ENCODE measurements at regions not wholly inside any gene's neighbourhood (a gene's known extent, or its start where the extent isn't known, plus 50 kb on each side); places are given as distances from the start of the nearest gene placed in this dataset.

DNA sequence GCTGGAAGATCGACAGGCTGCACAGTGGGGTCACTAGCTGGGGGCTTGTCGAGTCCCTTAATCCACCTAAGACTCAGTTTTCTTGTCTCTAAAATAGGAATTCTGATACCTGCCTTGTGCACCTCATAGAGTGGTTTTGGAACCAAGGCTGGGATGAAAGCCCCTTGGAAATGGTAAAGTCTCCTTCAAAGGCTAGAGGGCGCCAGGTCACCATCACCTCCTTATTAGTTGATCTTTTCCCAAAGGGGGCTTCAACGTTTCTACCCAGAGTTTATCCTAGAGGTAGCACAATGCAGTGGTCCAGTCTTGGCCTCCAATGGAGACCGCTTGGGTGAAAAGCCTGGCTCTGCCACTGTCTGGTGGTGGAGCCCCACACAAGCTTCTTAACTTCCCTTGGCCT lies 158.2 kb downstream of the AIPL1 start:
- WGBS, 2 donors: 55 to 60% methylated on average over 5 of the region's 5 CpGs
- intact Hi-C loops (cut with DNase I; ENCODE audit: low total_unique reads): no loop called here
- no peak for TF ChIP-seq POLR2A (IDR thresholded peaks at IDR 0.05)
- TF ChIP-seq, protein P1, sequence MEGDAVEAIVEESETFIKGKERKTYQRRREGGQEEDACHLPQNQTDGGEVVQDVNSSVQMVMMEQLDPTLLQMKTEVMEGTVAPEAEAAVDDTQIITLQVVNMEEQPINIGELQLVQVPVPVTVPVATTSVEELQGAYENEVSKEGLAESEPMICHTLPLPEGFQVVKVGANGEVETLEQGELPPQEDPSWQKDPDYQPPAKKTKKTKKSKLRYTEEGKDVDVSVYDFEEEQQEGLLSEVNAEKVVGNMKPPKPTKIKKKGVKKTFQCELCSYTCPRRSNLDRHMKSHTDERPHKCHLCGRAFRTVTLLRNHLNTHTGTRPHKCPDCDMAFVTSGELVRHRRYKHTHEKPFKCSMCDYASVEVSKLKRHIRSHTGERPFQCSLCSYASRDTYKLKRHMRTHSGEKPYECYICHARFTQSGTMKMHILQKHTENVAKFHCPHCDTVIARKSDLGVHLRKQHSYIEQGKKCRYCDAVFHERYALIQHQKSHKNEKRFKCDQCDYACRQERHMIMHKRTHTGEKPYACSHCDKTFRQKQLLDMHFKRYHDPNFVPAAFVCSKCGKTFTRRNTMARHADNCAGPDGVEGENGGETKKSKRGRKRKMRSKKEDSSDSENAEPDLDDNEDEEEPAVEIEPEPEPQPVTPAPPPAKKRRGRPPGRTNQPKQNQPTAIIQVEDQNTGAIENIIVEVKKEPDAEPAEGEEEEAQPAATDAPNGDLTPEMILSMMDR (IDR thresholded peaks at IDR 0.05): no peak
- no peaks in the 10 kb centered on the region for H3K4me1 ChIP-seq
- DNase-seq: no peak
- no peak overlapping the region for H3K4me3 ChIP-seq
- H3K9me3 ChIP-seq: no peaks in the 10 kb centered on the region
- H3K27me3 ChIP-seq: no peaks in the 10 kb centered on the region
- no peaks in the 10 kb centered on the region for H3K36me3 ChIP-seq (ENCODE audit: low read depth, missing control alignments)
- H3K27ac ChIP-seq: no peak overlapping the region

DNA sequence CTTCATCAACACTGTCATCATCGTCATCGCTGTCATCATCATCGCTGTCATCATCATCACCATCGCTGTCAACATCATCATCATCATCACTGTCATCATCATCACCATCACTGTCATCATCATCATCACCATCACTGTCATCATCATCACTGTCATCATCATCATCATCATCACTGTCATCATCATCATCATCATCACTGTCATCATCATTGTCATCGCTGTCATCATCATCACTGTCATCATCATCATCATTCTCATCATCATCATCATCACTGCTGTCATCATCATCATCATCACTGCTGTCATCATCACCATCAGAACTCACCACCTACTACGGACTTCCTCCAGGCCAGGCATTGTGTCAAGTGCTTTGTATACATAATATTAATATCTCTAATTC lies 160.6 kb downstream of the AIPL1 start:
- DNase-seq: no peak
- no peak overlapping the region for H3K27ac ChIP-seq
- no peaks in the 10 kb centered on the region for H3K36me3 ChIP-seq (ENCODE audit: low read depth, missing control alignments)
- WGBS, 2 donors: 69 to 83% methylated on average over 6 of the region's 6 CpGs
- no peak overlapping the region for H3K4me3 ChIP-seq
- no peaks in the 10 kb centered on the region for H3K27me3 ChIP-seq
- intact Hi-C loops (cut with DNase I; ENCODE audit: low total_unique reads): no loop called here
- H3K9me3 ChIP-seq: no peaks in the 10 kb centered on the region
- H3K4me1 ChIP-seq: no peaks in the 10 kb centered on the region
- no peak for TF ChIP-seq POLR2A (IDR thresholded peaks at IDR 0.05)
- TF ChIP-seq, protein P1 (IDR thresholded peaks at IDR 0.05): no peak

DNA sequence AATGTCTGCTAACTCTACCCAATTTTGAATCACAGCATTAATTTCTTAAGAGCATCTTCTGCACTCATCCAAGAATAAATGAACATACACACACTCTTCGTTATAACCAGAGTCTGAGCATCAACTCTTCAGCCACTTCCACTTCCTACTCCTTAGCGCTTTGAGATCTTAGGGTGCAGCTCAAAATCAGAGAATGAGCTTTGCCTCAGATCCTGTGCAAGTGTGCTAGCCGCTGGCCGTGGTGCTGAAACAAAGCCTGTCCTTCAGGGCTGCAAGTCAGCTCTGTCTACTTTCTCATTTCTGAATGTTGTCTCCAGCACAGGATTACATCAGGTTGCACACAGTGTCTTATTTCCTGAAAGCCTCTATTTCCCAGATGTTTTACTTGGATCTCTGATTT lies 165.4 kb downstream of the AIPL1 start:
- Histone ChIP-seq H3K9me3 (no peaks in the 10 kb centered on the region), H3K27ac (no peak overlapping the region), H3K4me3 (no peak overlapping the region), H3K27me3 (no peaks in the 10 kb centered on the region), H3K4me1 (no peaks in the 10 kb centered on the region), H3K36me3 (ENCODE audit: low read depth, missing control alignments) (no peaks in the 10 kb centered on the region)
- WGBS, 2 donors: 14 to 20% methylated on average over 4 of the region's 4 CpGs
- TF ChIP-seq, protein P1 (IDR thresholded peaks at IDR 0.05): no peak
- TF ChIP-seq POLR2A (IDR thresholded peaks at IDR 0.05): no peak
- intact Hi-C loops (cut with DNase I; ENCODE audit: low total_unique reads): no loop called here
- DNase-seq: peak; percentile 52

GRCh38 chr17:6261466-6261865 lies 173.5 kb downstream of the AIPL1 start:
- DNase-seq: no peak

DNA sequence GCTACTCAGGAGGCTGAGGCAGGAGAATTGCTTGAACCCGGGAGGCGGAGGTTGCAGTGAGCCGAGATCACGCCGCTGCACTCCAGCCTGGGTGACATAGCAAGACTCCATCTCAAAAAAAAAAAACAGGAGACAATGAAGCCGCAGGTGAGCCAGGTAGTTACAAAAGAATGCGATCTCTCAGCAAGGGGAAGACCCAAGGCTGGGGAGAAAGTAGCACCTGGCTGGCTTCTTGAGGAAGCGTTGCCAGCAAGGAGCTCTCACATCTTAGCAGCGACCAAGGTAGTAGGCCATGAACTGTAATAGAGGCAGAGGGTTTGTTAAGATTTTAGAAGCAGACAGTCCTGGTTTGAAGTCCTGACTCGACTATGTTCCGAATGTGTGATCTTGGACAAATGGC lies 175.0 kb downstream of the AIPL1 start:
- Histone ChIP-seq H3K27me3 (no peaks in the 10 kb centered on the region), H3K27ac (no peak overlapping the region), H3K36me3 (ENCODE audit: low read depth, missing control alignments) (no peaks in the 10 kb centered on the region), H3K4me3 (no peak overlapping the region), H3K9me3 (no peaks in the 10 kb centered on the region), H3K4me1 (no peaks in the 10 kb centered on the region)
- no peak for DNase-seq
- intact Hi-C loops (cut with DNase I; ENCODE audit: low total_unique reads): no loop called here
- WGBS, 2 donors: 80 to 82% methylated on average over 11 of the region's 11 CpGs
- TF ChIP-seq, protein P1 (IDR thresholded peaks at IDR 0.05): no peak
- no peak for TF ChIP-seq POLR2A (IDR thresholded peaks at IDR 0.05)

More at GRCh38 chr17:6261466-6261865, 173.5 kb downstream of the AIPL1 start:
- no peaks in the 10 kb centered on the region for H3K9me3 ChIP-seq
- no peaks in the 10 kb centered on the region for H3K36me3 ChIP-seq (ENCODE audit: low read depth, missing control alignments)
- no peaks in the 10 kb centered on the region for H3K4me1 ChIP-seq
- intact Hi-C loops (cut with DNase I; ENCODE audit: low total_unique reads): no loop called here
- no peak overlapping the region for H3K27ac ChIP-seq
- no peak for TF ChIP-seq POLR2A (IDR thresholded peaks at IDR 0.05)
- TF ChIP-seq, protein P1 (IDR thresholded peaks at IDR 0.05): no peak
- no peaks in the 10 kb centered on the region for H3K27me3 ChIP-seq
- H3K4me3 ChIP-seq: no peak overlapping the region
- WGBS, 2 donors: 36 to 47% methylated on average over 6 of the region's 6 CpGs

Measured in testis (tissue), 2 donors.